Mesenchymal stem cell (in vitro differentiated cells and primary cell): ENCODE measurements at regions not wholly inside any gene's neighbourhood (a gene's known extent, or its start where the extent isn't known, plus 50 kb on each side); places are given as distances from the start of the nearest gene placed in this dataset.

Experiments used
- DNase-seq: peaks from one replicate; pipeline ENCODE4 v3.0.0-alpha.2; 2013
- H2AFZ ChIP-seq: one replicate; pipeline ENCODE4 v1.6.1; 2013; ENCODE audit warnings: low read depth, mild to moderate bottlenecking, control low read depth, inconsistent platforms, low read length, moderate library complexity
- H2AK5ac ChIP-seq: 2 replicates; pipeline ENCODE4 v1.6.1; 2013; ENCODE audit warnings: low read length, moderate library complexity, mild to moderate bottlenecking, inconsistent platforms; ENCODE audit not compliant: severe bottlenecking
- H2BK120ac ChIP-seq: one replicate; pipeline ENCODE4 v1.6.1; 2013; ENCODE audit warnings: low read depth, mild to moderate bottlenecking, inconsistent platforms, low read length, moderate library complexity
- H2BK12ac ChIP-seq, 2 experiments: one replicate each; pipeline ENCODE4 v1.6.1; 2013; ENCODE audit warnings: inconsistent platforms in 2 of 2, low read length in 2 of 2, mild to moderate bottlenecking in 2 of 2, moderate library complexity in 2 of 2, control low read depth in 1 of 2
- H2BK15ac ChIP-seq: one replicate; pipeline ENCODE4 v1.6.1; 2013; ENCODE audit warnings: mild to moderate bottlenecking, low read depth, inconsistent platforms; ENCODE audit not compliant: poor library complexity, severe bottlenecking
- H2BK5ac ChIP-seq: 2 replicates; pipeline ENCODE4 v1.6.1; 2013; ENCODE audit warnings: low read depth, mild to moderate bottlenecking, low read length, control low read depth, inconsistent platforms; ENCODE audit not compliant: poor library complexity, severe bottlenecking
- H3K14ac ChIP-seq, 2 experiments: one replicate each; pipeline ENCODE4 v1.6.1; 2013; ENCODE audit warnings: inconsistent platforms in 2 of 2, low read length in 2 of 2, control low read depth in 1 of 2, mild to moderate bottlenecking in 1 of 2, moderate library complexity in 1 of 2
- H3K18ac ChIP-seq, 2 experiments: one replicate each; pipeline ENCODE4 v1.6.1; 2013; ENCODE audit warnings: inconsistent platforms in 2 of 2, low read length in 2 of 2, control low read depth in 1 of 2, low read depth in 1 of 2, mild to moderate bottlenecking in 1 of 2
- H3K23ac ChIP-seq, 2 experiments: one replicate each; pipeline ENCODE4 v1.6.1; 2013; ENCODE audit warnings: inconsistent platforms in 2 of 2, low read length in 2 of 2, mild to moderate bottlenecking in 2 of 2, moderate library complexity in 2 of 2, control low read depth in 1 of 2
- H3K27ac ChIP-seq: 2 replicates; pipeline ENCODE4 v1.5.1; 2013; ENCODE audit warnings: mild to moderate bottlenecking, moderate library complexity, low read length, control low read depth, inconsistent platforms; ENCODE audit not compliant: poor library complexity, severe bottlenecking
- H3K27me3 ChIP-seq, 2 experiments: 2 replicates each; pipeline versions ENCODE4 v1.6.1 to v1.7.0; 2013; ENCODE audit warnings: low read length in 2 of 2, mild to moderate bottlenecking in 2 of 2, moderate library complexity in 2 of 2, control low read depth in 1 of 2, inconsistent platforms in 1 of 2; ENCODE audit not compliant: control insufficient read depth in 1 of 2, insufficient read depth in 1 of 2
- H3K36me3 ChIP-seq, 2 experiments: 2 replicates each; pipeline versions ENCODE4 v1.6.1 to v1.7.0; 2013; ENCODE audit warnings: low read length in 2 of 2, control low read depth in 1 of 2, inconsistent platforms in 1 of 2, low read depth in 1 of 2, mild to moderate bottlenecking in 1 of 2; ENCODE audit not compliant: insufficient read depth in 2 of 2, control insufficient read depth in 1 of 2
- H3K4ac ChIP-seq, 2 experiments: one replicate each; pipeline ENCODE4 v1.6.1; 2013; ENCODE audit warnings: inconsistent platforms in 2 of 2, low read length in 2 of 2, mild to moderate bottlenecking in 2 of 2, moderate library complexity in 2 of 2, control low read depth in 1 of 2, low read depth in 1 of 2
- H3K4me1 ChIP-seq: 2 replicates; pipeline ENCODE4 v1.6.1; 2013; ENCODE audit warnings: low read depth, low read length, control low read depth; ENCODE audit not compliant: control insufficient read depth, insufficient read depth
- H3K4me2 ChIP-seq: 2 replicates; pipeline ENCODE4 v1.6.1; 2013; ENCODE audit warnings: low read length, mild to moderate bottlenecking, inconsistent platforms; ENCODE audit not compliant: poor library complexity, severe bottlenecking
- H3K4me3 ChIP-seq, 2 experiments: 2 replicates each; pipeline versions ENCODE4 v1.5.1 to v1.7.0; 2013; ENCODE audit warnings: low read length in 2 of 2, mild to moderate bottlenecking in 2 of 2, control low read depth in 1 of 2, low read depth in 1 of 2; ENCODE audit not compliant: insufficient read depth in 1 of 2
- H3K79me1 ChIP-seq: replicated peaks from 2 replicates; pipeline ENCODE4 v1.6.1; 2013; ENCODE audit warnings: mild to moderate bottlenecking, control low read depth, low read length, inconsistent platforms; ENCODE audit not compliant: poor library complexity, severe bottlenecking
- H3K9ac ChIP-seq: 2 replicates; pipeline ENCODE4 v1.7.0; 2013; ENCODE audit warnings: mild to moderate bottlenecking, low read length, moderate library complexity
- H3K9me3 ChIP-seq: 2 replicates; pipeline ENCODE4 v1.7.0; 2013; ENCODE audit warnings: mild to moderate bottlenecking, low read length; ENCODE audit not compliant: control insufficient read depth
- H4K8ac ChIP-seq: one replicate; pipeline ENCODE4 v1.6.1; 2013; ENCODE audit warnings: inconsistent platforms, mild to moderate bottlenecking, low read length, moderate library complexity
- H4K91ac ChIP-seq: one replicate; pipeline ENCODE4 v1.6.1; 2013; ENCODE audit warnings: mild to moderate bottlenecking, low read length, inconsistent platforms
- WGBS: methylation state at CpG from one replicate; pipeline ENCODE4 v1.1.7; 2013; ENCODE audit warnings: mixed read lengths; 5-methylcytosine and 5-hydroxymethylcytosine counted together

GRCh38 chr5:113686599-113686998 lies 173.1 kb downstream of the YTHDC2 start:
- no peak overlapping the region for H2BK5ac ChIP-seq
- peaks cover 0 to 3% of the 10 kb centered on the region in 2 experiments for H3K27me3 ChIP-seq
- H3K9ac ChIP-seq: no peak overlapping the region
- H2BK120ac ChIP-seq: no peak overlapping the region
- H3K4me3 ChIP-seq: no peak overlapping the region
- H3K23ac ChIP-seq: no peak overlapping the region
- H2AK5ac ChIP-seq: no peak overlapping the region
- H2BK12ac ChIP-seq: no peak overlapping the region
- no peak overlapping the region for H3K27ac ChIP-seq
- no peaks in the 10 kb centered on the region for H3K79me1 ChIP-seq
- H3K14ac ChIP-seq: no peak overlapping the region
- H3K4me1 ChIP-seq: peaks cover 3% of the 10 kb centered on the region
- H3K9me3 ChIP-seq: no peaks in the 10 kb centered on the region
- H4K91ac ChIP-seq: no peak overlapping the region
- H3K18ac ChIP-seq: no peak overlapping the region
- H2BK15ac ChIP-seq: no peak overlapping the region
- H3K36me3 ChIP-seq: no peaks in the 10 kb centered on the region
- H4K8ac ChIP-seq: no peak overlapping the region
- 94% methylated on average over 3 of the region's 3 CpGs for WGBS
- no peak overlapping the region for H2AFZ ChIP-seq
- no peak for DNase-seq
- H3K4ac ChIP-seq: no peak overlapping the region
- H3K4me2 ChIP-seq: no peak overlapping the region

GRCh38 chr5:113689647-113690046 lies 176.2 kb downstream of the YTHDC2 start:
- no peak for DNase-seq
- WGBS: 0% methylated on average over 1 of the region's 1 CpG
- no peaks in the 10 kb centered on the region for H3K9me3 ChIP-seq
- H3K4me1 ChIP-seq: peaks cover 4% of the 10 kb centered on the region
- H3K14ac ChIP-seq: no peak overlapping the region
- no peak overlapping the region for H3K23ac ChIP-seq
- H3K27me3 ChIP-seq: peaks cover 0 to 27% of the 10 kb centered on the region in 2 experiments
- H3K18ac ChIP-seq: no peak overlapping the region
- no peaks in the 10 kb centered on the region for H3K79me1 ChIP-seq
- H2AK5ac ChIP-seq: no peak overlapping the region
- H3K4me2 ChIP-seq: no peak overlapping the region
- no peak overlapping the region for H2AFZ ChIP-seq
- H4K8ac ChIP-seq: no peak overlapping the region
- no peak overlapping the region for H3K4me3 ChIP-seq
- no peak overlapping the region for H3K27ac ChIP-seq
- no peaks in the 10 kb centered on the region for H3K36me3 ChIP-seq
- H2BK12ac ChIP-seq: no peak overlapping the region
- H2BK15ac ChIP-seq: no peak overlapping the region
- H2BK5ac ChIP-seq: no peak overlapping the region
- no peak overlapping the region for H3K4ac ChIP-seq
- no peak overlapping the region for H4K91ac ChIP-seq
- no peak overlapping the region for H2BK120ac ChIP-seq
- no peak overlapping the region for H3K9ac ChIP-seq

GRCh38 chr5:113692466-113692865 lies 179.0 kb downstream of the YTHDC2 start:
- Histone ChIP-seq H2BK15ac (no peak overlapping the region), H2BK120ac (no peak overlapping the region), H3K4me1 (peaks cover 4% of the 10 kb centered on the region), H3K4me3 (no peak overlapping the region), H3K9ac (no peak overlapping the region), H2BK12ac (no peak overlapping the region), H2BK5ac (no peak overlapping the region), H3K27me3 (peaks cover 1 to 25% of the 10 kb centered on the region in 2 experiments), H3K23ac (no peak overlapping the region), H4K8ac (no peak overlapping the region), H3K36me3 (no peaks in the 10 kb centered on the region), H3K9me3 (no peaks in the 10 kb centered on the region), H3K4ac (peak overlapping the region in 1 of 2 experiments; percentile 2), H2AK5ac (no peak overlapping the region), H4K91ac (no peak overlapping the region), H2AFZ (no peak overlapping the region), H3K18ac (no peak overlapping the region), H3K27ac (peak overlapping the region; percentile 25), H3K79me1 (no peaks in the 10 kb centered on the region), H3K4me2 (peak overlapping the region; percentile 35), H3K14ac (no peak overlapping the region)
- 38% methylated on average over 4 of the region's 5 CpGs for WGBS
- DNase-seq: no peak

- no peak overlapping the region for H3K9ac ChIP-seq
- no peak overlapping the region for H2BK5ac ChIP-seq
- H3K4me1 ChIP-seq: peaks cover 4% of the 10 kb centered on the region
- peaks cover 5 to 25% of the 10 kb centered on the region in 2 experiments for H3K27me3 ChIP-seq
- DNase-seq: peak; percentile 37
- no peaks in the 10 kb centered on the region for H3K9me3 ChIP-seq
- no peak overlapping the region for H3K4ac ChIP-seq
- WGBS: 39% methylated on average over 13 of the region's 15 CpGs
- no peak overlapping the region for H3K14ac ChIP-seq
- no peak overlapping the region for H2AK5ac ChIP-seq
- H3K18ac ChIP-seq: peak overlapping the region in 1 of 2 experiments; percentile 54
- H3K36me3 ChIP-seq: no peaks in the 10 kb centered on the region
- H3K4me2 ChIP-seq: peak overlapping the region; percentile 35
- no peak overlapping the region for H3K23ac ChIP-seq
- no peak overlapping the region for H2BK15ac ChIP-seq
- peak overlapping the region; percentile 25 for H3K27ac ChIP-seq
- no peak overlapping the region for H2BK120ac ChIP-seq
- no peak overlapping the region for H2AFZ ChIP-seq
- no peak overlapping the region for H4K91ac ChIP-seq
- no peak overlapping the region for H2BK12ac ChIP-seq
- no peak overlapping the region for H3K4me3 ChIP-seq
- no peaks in the 10 kb centered on the region for H3K79me1 ChIP-seq
- no peak overlapping the region for H4K8ac ChIP-seq
These were observed 179.5 kb downstream of the YTHDC2 start for GRCh38 chr5:113692891-113693457.
